NCI-H146 (cell line): ENCODE measurements at regions not wholly inside any gene's neighbourhood (a gene's known extent, or its start where the extent isn't known, plus 50 kb on each side); places are given as distances from the start of the nearest gene placed in this dataset.
"Not testable (repeated sequence)": the region's sequence is repeated elsewhere in the genome, so short reads cannot be mapped to it uniquely, and the experiment has no call there.

Experiments used
- DNase-seq: peaks from one replicate; lab custom pipeline; 2025; lab: John Stamatoyannopoulos, UW

DNA sequence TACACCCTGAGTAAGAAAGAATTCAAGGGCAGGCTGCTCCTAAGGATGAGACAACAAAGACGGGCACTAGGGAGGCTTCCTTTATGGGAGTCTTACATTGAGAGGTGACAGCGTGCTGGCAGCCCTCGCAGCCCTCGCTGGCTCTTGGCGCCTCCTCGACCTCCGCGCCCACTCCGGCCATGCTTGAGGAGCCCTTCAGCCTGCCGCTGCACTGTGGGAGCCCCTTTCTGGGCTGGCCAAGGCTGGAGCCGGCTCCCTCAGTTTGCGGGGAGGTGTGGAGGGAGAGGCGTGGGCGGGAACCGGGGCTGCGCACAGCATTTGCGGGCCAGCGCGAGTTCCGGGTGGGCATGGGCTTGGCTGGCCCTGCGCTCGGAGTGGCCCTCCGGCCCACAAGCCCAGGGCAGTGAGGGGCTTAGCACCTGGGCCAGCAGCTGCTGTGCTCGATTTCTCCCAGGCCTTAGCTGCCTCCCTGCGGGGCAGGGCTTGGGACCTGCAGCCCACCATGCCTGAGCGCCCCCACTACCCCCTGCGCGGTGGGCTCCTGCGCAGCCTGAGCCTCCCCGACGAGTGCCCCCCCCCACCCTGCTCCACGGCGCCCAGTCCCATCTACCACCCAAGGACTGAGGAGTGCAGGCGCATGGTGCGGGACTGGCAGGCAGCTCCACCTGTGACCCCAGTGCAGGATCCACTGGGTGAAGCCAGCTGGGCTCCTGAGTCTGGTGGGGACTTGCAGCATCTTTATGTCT lies 75.3 kb downstream of the BARX1 start:
- DNase-seq = not testable (repeated sequence)

DNA sequence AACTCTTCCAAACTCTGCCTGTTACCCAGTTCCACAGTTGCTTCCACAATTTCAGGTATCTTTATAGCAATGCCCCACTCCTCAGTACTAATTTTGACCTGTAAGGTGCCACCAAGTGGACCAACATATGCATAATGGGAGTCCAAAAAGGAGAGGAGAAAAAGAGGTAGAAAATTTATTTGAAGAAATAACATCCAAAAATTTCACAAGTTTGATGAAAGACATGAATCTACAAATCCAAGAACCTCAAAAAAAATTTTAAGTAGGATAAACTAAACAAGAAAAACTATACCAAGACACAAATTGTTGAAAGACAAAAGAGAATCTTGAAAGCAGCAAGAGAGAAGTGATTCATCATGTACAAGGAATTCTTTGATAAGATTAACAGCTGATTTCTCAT lies 79.8 kb downstream of the BARX1 start:
- no peak for DNase-seq

GRCh38 chr9:93874242-93874641 lies 80.9 kb downstream of the BARX1 start:
- no peak for DNase-seq

GRCh38 chr9:93871286-93871685 lies 83.9 kb downstream of the BARX1 start:
- DNase-seq = no peak

- DNase-seq = no peak
These were observed 85.3 kb downstream of the BARX1 start for GRCh38 chr9:93869863-93870262.

GRCh38 chr9:93869088-93869487 lies 86.1 kb downstream of the BARX1 start:
- DNase-seq = no peak

DNA sequence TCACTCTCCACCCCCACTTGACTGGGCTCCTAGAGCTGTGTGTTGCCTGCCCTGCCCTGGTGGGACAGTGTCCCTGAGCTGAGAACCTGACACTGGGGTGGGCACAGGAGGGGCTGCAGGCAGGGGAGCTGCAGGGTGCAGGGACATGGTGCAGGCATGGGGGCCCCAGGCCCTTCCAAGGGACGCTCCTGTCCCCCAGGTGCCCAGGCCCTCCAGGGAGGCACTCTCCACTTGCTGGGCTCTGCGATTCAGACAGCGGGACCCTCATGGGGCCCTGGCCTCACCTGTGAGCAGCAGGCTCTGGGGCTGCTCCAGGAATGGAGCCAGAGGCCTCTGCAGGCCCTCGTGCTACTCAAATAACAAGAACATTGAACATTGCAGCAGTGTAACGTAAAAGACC lies 89.4 kb downstream of the BARX1 start:
- no peak for DNase-seq

GRCh38 chr9:93865245-93865644 lies 89.9 kb downstream of the BARX1 start:
- no peak for DNase-seq

- DNase-seq = no peak
These were observed 90.3 kb downstream of the BARX1 start for GRCh38 chr9:93864840-93865239.

DNA sequence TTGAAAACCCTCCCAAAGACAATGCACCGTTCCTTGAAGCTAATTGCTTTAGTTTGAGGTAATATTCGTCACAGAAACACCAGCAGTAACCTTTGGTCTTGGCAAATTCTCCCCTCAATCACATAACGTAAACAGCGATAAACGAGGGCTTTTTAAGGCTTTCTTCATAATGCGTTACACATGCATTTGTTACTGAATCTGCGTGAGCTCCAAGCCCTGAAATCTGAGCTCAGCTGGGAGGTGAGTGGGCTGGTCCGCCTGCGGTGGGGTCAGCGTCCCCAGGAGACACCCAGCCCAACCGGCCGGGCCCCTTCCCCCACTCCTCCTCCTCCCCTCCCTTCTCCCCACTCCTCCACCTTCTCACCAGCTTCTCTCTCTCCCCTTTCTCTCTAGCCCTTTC lies 91.1 kb downstream of the BARX1 start:
- no peak for DNase-seq

- DNase-seq = no peak
These were observed 92.1 kb downstream of the BARX1 start for GRCh38 chr9:93862877-93863545.

- DNase-seq = no peak
These were observed 93.3 kb downstream of the BARX1 start for GRCh38 chr9:93861736-93862358.

- DNase-seq = peak; percentile 27
These were observed 94.2 kb downstream of the BARX1 start for GRCh38 chr9:93860694-93861658.

GRCh38 chr9:93859431-93860215 lies 95.5 kb downstream of the BARX1 start:
- no peak for DNase-seq

GRCh38 chr9:93857528-93857927 lies 97.6 kb downstream of the BARX1 start:
- DNase-seq = no peak

DNA sequence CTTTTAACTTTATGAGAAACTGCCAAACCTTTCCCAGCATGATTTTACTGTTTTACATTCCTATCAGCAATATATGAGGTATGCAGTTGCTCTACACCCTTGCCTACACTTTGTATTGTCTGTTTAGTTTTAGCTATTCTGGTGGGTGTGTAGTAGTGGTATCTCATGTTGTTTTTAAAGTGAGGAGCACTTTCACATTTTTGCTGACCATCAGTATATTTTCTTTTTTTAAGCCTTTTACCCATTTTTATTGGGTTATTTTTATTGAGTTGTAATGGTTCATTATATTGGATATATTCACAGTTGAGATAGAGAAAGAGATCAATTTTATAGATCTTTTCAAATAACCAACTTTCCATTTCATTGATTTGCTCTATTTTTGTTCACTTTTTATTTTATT lies 102.4 kb downstream of the BARX1 start:
- DNase-seq = no peak

GRCh38 chr9:93846349-93846748 lies 108.8 kb downstream of the BARX1 start:
- DNase-seq = no peak

DNA sequence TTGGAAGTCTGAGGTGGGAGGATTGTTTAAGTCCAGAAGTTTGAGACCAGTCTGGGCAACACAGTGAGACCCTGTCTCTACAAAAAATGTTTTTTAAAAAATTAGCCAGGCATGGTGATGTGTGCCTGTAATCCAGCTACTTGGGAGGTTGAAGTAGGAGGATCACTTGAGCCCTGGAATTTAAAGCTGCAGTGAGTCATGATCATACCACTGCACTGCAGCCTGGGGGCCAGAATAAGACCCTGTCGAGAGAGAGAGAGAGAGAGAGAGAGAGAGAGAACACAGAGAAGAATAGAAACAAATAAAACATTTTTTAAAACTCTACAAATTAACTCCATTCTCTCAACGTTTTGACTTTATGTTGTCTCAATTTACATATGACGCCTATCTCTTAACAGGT lies 111.8 kb downstream of the BARX1 start:
- no peak for DNase-seq

DNA sequence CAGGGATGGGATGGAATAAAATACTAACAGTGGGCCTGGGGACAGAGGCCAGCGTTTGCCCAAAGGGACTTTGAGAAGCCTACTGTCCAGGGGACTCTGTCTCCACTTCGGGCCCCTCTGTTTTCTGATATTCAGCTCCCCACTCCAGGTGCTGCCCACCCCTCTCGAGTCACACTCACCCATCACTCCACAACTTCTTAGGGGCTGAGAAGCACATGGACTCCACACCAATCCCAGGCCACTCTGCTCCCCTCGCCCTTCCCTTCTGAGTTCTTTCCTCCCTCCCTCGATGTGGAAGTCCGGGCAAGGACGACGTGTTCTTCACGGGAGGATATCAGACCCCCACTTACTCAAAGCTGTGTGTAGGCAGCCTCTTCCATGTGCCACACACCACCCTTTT lies 124.5 kb downstream of the BARX1 start:
- DNase-seq = no peak

DNA sequence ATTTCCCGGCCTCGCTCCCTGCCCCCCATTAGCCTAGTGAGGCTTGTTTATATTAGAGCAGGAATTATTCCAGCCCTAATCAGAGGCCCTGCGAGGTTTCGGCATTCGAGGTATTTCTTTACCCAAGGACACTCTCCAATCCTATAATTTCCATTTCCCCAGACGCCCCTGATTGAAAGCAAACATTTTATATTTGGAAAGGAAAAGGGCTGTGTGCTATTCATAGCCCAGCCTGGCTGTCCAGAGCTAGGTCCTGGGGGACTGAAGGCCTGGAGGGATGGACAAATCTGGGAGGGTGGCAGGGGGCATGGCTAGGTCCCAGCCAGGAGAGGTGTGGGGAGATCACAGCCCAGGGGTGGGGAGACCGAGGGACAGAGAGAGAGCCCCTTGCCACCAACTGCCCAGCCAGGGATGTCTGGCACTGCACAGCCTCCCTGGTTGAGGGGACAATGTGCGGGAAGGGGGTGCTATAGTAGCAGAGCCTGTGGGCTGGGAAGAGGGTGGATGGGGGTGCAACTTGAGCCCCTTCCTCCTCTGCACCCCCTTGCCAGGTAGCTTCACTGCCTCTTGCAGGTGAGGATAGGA lies 125.1 kb downstream of the BARX1 start:
- peak; percentile 4 for DNase-seq
